HG03571 (cell line): ENCODE measurements at regions not wholly inside any gene's neighbourhood (a gene's known extent, or its start where the extent isn't known, plus 50 kb on each side); places are given as distances from the start of the nearest gene placed in this dataset.

Experiments used
- ATAC-seq: cut with Tn5 transposase; IDR thresholded peaks from one replicate; pipeline ENCODE4 v1.9.1; 2021; ENCODE audit not compliant: unreplicated experiment

DNA sequence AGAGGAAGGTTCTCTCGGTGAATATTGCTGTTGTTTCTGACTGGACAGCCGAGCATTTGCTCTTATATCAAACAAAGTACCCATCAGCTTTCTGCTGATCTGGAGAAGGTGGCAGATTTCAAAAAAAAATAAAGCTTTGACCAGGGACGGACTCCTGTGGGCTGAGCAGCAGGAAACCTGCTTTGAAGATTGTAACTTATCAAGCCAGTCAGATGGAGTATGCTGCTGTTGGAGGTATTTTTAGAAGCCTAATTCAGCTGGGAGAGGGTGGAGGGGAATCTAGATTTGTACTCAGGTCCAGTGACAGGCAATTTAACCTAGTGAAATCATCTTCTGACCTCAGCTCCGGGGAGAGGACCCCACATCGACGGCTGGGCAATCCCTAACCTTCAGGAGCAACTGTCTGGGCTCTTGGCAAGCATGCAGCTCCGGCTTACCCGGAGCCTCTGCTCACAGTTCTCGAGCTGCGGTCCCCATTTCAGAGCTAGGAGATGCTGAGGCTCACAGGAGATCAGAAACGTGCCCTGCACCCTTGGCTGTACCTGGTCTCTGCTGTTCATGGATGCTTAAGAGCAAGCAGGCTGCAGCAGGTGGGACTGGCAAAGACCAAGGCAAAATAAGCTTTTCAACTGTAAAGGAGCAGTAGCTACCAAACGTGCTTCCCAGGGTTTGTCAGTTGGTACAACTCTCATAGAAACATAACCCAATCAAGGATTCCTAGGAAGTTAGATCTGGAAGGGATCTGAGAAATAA, 89.3 kb upstream of the ST8SIA2 start:
- ATAC-seq: no peak

DNA sequence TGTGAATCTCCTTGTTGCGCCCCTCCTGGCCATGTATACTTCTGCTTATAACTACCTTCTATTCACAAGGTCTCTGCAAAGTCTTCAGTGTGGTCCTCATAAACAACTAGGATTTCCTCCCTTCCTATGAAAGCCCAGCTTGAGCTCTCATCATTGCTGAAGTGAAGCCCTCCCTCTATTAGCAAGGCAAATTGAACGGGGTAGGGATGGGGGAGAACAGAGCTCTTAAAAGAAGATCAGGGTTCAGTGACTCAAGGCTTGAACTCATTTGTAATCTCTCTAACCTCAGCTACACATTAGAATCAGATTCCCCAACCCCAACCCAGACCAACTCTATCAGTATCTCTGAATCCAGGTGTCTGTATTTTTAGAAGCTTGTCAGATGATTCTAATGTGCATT, 88.3 kb upstream of the ST8SIA2 start:
- no peak for ATAC-seq

DNA sequence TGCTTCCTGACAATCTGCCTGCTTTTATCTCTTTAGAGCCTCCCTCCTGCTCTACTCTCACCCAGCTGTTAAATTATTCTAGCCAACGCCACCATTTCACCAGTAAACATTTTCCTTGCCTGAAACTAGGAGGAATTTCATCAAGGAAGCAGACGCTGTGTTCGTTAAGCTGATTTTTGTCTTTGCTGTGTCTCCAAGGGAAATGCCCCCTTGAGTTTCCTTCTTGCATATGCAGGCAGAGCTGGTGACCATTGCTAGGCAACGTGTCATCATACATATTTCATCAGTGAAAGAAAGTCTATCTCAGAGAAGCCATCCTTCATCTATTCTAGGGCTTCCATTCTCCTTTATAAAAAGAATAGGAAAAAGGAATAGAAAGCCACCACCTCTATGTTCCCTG, 87.0 kb upstream of the ST8SIA2 start:
- ATAC-seq: no peak

DNA sequence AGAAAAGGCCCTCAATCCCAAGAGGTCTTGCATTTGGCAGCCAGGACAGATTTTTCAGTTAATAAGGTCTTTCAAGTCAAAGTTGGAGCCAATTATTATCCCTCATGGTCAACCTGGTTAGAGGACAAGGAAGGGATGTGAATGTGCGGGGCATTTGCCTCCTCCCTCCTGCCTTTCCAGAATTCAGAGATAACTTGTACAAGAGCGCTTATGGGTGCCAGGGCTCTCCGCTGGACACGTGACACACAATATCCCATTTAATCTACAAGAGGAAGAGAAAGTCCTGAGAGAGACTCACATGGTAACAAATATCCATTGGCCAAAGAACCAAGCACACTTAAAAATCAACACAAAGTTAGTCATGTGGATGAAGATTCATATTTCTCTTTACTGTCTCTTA, 78.5 kb upstream of the ST8SIA2 start:
- no peak for ATAC-seq

DNA sequence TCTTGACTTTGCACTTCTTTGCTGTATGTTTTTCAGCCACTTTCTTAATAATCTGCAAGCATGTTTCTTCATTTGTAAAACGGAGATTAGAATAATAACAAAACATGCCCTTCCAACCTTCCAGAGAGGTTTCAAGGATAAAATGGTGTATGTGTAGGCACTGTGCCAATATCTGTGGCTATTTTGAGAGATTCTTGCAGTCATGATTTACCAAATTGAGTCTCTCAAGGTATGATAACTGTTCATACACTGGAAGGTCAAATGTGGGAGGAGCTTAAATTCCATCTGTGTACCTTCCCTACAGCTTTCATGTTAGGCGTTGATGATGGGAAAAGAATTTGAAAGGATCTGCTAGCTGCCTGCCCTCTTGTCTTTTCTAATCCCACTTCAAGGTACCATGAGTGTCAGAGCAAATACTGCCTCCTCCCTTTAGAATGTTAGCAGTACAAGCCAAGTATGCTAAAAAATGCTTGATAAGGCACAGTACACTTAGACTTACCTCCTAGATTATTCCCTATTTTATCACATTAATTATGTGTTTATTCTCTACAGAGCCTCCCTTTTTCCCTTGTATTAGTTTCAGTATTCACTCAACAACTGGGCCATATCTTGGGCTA, 78.0 kb upstream of the ST8SIA2 start:
- ATAC-seq: no peak

DNA sequence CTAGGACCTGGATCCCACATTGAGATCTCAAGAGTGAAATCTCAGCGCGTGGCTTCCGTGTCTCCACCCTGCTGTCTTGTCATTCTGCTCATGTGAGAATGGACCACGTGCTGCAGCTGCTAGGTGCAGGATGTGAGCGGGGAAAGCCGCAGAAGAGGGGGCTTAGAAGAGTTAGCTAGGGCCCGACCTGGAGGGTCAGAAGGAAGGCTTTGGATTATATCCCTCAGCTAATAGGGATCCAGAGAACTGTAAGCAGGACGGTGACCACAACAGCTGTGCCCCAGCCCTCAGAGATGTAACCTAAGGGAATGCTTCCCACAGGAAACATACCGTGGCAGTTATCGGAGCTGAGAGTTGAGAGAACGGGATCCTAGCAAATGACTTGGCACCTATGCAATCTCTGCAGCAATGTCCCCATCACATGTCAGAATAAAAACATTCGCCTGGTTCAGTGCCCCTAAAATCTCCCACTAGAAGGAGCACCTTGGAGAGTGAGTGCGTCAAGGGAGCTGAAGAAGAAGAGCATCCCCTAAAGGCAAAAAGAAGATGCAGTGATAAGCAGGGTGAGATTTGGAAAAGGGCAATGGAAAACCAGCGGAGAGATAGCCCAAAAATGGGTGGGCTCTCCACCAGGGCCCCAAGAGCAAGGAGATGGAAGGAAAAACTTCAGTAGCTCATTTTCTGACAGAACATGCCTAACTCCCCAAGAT, 76.9 kb upstream of the ST8SIA2 start:
- ATAC-seq: no peak

DNA sequence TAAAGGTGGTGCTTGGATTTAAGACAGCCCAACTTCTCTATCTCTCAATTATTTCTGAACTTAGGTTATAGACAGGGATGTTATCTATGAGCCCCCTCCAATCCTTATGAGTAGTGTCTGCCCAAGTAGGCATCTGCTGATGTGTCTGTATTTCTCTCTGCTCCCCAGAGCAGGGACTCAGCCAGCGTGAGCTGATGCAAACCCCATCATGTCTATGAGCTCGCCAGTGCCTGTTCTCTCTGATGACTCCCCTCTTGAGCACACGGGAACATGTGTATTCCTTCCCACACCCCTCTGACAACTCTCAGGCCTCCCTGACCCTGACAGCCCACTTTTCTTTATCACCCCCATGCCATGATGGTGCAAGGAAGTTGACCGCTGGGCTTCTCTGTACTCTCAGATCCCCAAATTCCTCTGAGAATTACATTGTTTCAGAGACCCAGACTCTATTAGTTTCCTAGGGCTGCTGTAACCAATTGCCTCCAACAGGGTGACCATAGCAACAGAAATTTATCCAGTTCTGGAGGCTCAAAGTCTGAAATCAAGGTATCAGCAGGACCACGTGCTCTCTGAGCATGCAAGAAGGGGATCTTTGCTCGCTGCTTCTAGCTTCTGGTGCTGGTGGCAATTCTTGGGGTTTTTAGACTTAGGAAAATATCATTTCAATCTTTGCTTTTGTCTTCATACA, 73.5 kb upstream of the ST8SIA2 start:
- no peak for ATAC-seq

DNA sequence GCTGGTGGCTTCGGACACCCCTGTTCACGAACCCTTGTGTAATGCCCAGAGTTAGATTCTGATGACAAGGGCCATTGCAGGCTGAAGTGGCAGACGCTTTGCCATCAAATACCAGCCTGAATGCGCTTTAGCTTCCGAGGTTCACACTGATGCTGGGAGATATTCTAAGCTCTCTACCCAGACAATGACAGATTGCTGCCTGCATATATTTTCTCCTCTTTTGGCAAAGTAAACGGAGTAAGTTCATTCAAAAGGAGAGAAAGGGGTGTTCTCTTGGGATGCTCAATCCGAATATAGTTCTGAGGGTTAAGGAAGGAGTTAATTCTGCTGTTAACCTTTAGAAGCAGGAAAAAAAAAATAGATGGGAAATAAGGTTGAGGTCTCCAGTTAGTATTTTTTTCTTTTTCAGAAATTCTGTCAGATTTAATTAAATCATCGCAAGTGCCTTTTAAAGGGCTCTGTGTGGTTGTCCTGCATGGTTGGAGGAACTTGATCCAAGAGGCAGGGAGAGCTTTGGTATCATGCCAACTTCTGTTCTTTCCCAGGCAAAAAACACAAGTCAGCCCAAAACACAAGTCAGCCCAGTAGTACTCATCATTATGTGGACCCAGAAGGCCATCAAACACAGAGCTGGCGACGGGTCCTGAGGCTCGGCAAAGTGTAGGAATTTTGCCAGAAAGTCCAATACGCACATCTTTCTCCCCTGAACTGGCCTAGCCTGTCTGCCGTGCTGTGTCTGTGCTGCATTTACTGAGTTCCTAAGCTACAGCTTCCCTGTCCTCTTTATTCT, 70.9 kb upstream of the ST8SIA2 start:
- no peak for ATAC-seq

DNA sequence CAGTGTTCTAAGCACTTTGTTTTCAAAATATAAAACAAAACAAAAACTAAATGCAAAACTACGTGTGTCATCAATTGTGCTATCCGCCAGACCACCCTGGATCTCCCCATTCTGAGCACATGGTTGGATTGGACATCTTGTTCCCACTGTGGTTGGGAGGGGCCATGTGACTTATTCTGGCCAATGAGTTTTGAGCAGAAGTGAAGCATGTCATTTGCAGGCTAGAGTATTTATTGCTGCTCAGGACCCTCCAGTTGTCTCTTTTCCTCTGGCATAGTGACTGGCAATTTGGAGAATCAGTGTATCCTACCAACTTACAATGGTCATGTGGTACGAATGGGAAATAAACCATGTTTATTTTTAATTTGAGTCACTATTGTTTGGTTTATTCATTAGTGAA, 70.2 kb upstream of the ST8SIA2 start:
- no peak for ATAC-seq

DNA sequence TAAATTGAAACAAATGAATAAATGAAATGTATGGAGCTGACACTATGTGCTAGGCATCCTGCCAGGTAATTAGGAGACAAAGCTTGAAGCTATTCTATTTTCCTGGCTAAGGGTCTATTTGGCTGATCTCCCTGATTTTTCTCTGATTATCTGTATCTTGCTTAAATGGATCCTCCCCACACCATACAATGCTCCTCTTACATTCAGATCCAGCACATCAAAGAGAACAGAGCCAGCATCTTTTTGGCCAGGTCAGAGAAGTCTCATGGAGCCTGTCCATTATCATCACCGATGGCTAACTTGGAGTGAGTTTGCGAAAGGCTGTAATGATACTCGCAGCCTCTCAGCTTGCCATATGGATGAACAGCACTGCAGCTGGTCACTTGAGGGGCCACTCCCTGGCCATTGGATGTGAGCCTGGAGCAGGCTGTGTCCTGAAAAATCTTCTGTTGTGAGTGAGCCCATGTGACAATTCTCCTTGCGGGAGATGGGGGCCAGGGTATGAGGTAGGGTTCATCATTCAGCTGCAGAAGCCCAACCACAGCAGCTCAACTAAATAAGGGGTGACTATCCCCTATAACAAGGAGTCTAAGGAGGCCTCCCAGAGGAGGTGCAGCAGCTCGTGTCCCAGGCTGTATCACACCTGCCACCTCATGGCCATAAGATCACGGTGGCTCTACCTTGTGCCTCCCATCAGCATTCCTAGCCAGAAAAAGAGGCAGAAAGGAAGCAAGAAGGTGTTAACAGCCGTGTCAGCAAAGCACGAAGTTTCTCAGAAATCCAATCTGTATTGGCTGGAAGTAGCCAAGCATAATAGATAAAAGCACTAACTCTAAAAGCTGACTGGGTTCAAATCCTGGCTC, 69.3 kb upstream of the ST8SIA2 start:
- ATAC-seq: no peak

DNA sequence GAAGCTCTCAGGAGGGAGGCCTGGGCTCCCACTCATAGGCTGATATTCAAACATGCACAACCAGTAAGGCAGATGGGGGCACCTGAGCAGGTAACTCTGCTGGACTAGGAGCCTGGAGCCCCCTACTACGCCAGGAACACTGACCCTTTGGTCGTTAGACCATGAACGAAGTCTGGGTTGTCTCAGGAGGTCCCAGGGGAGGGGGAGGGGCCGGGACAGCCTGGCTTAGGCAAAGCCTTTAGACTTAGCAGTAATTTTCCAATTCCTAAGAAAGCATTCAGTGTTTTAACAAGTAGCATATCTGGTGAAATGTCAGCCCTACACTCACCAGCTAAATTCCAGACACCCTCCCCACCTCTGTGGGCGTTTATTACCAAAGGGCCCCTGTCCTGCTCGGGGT, 67.4 kb upstream of the ST8SIA2 start:
- ATAC-seq: no peak

DNA sequence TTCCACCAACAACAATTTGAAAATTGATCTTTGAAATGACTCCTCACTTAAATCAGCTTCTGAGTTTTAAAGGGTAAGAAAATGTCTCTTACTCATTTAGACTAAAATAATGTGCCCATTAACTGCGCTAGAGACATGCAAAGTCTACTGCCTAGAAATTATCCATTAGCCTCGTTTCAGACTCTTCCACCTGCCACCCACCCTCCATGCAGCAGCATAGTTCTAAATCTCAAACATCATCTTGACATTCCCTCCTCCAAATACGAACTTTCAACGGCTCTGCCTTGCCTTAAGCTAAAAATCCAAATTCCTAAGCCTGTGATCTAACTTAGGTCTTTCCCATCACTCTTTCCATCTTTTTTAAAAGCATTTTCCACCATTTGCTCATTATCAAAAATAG, 66.6 kb upstream of the ST8SIA2 start:
- ATAC-seq: no peak

DNA sequence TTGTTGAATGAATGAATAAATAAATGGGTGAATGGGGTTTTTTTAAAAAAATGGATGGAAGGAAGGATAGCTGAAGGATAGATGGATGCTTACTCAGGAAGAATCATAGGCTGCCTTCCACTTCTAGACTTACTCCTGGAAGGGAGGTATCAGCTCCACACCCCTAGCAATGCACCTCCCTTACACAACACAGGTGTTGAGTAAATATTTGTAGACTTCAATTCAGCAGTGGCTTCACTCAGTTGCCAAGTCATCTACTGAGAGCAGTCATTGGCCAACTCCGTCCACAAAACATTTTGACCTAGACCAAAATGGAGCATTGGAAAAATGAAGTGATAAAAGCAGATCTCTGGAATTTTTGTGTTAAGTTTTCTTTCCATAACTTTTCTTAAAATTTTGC, 65.5 kb upstream of the ST8SIA2 start:
- no peak for ATAC-seq

DNA sequence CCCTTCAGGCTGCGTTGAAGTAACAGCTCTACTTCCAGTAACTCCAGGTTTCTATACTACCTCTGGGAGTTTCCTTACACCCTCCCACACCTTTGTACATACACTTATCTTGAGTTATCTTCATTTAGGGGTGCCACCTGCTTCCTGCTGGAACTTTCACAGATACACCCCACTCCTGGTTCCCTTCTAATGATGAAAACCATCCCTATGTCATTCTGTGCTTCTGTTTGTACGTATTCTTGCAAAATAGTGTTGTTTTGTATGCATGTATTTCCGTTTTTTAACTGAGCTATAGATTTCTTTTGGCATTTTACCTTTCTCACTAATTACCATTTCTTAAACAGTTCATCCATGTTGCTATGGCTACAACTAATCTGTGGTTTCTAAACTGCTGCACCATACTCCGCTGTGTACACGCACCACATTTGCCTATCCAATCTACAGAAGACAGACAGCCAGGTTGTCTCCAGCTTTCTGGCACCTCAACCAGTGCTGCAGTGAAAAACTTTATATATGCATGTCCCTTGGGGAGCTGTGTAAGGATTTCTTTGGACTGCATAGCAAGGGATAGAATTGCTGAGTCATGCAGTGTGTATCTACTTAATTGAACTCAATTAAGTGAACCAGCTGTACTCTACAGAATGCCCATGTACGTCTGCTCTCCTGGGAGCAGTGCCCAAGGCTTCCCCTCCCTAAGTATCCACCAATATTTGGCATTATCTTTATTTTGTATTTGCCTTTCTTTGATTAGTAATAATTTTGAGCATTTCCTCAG, 61.4 kb upstream of the ST8SIA2 start:
- no peak for ATAC-seq

DNA sequence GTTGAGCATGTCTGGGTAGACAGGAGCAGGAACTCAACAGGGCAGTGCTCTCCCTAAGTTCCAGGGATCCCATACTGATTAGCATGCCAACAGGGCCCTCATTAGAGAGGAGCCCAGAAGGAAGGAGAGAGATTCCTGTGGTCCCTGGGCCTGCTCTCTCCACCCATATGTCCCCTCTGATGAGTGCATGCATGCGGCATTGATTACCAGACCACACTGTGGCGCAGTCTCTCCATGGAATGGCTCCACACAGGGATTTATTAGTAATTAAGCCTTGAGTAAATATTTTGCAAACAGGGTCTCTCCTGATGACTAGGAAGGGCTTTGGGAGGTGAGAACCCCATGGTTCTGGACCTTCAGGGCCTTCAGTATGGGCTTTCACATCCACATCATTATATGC, 60.0 kb upstream of the ST8SIA2 start:
- ATAC-seq: no peak

DNA sequence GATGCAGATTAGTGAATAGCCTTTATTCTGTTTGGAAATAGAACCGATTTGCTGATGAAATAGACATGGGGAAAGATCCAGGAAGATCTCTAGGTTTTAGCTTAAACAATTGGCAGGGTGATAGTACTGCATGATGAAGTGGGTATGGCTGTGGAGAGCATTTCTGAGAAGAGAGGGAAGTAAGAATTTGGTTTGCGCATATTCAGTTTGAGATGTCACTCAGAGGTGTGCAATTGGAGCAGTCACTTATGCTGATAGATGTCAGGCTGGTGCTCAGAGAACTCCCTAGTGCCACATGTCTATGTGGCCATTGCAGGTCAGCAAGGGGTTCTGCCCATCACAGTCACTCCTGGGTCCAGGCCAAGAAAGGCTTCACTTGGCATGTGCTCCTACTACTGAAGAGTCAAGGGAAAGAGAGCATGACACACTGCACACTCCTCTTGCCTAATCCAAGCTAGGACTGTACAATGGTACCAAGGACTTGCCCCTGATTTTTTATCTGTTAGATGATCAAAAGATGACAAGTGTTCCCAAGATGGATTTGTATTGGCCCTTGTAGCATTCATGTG, 57.2 kb upstream of the ST8SIA2 start:
- no peak for ATAC-seq

DNA sequence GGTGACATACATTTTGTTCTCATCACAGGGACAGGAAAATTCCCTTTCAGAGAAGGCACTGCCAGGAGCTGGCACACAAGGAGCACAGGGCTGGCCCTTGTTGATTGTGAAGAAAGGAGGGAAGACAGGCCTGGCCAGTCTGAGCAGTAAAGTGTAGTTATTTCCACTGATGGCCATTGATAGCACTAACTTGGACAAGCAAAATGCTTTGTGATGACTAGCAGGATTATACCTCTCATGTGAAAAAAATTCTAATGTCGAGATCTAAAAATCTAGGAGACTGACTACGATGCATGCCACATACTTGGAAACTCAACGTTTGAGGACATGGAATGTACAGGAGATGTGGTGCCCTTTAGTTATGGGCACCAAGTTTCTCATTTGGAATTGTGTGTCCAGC, 54.3 kb upstream of the ST8SIA2 start:
- ATAC-seq: no peak
